H1 (cell line): ENCODE measurements at regions not wholly inside any gene's neighbourhood (a gene's known extent, or its start where the extent isn't known, plus 50 kb on each side); places are given as distances from the start of the nearest gene placed in this dataset.

Experiments
- CBX8 ChIP-seq: fragments of 300-800, 300-1000 bp; sonication (generic); IDR thresholded peaks from 2 replicates; pipeline ENCODE4 v1.7.1; 2016; ENCODE audit warnings: low read depth, low read length, borderline replicate concordance
- CEBPB ChIP-seq: IDR thresholded peaks from 2 replicates; pipeline ENCODE4 v1.6.1; 2012; ENCODE audit warnings: low read depth, low read length
- CHD1 ChIP-seq: IDR thresholded peaks from 2 replicates; pipeline ENCODE4 v1.6.1; 2012; ENCODE audit warnings: low read depth, low read length, improper control_type of control experiment
- E2F6 ChIP-seq: IDR thresholded peaks from 2 replicates; pipeline ENCODE4 v1.6.1; 2012; ENCODE audit warnings: inconsistent platforms
- EGR1 ChIP-seq: IDR thresholded peaks from 2 replicates; pipeline ENCODE4 v1.6.1; 2011; ENCODE audit warnings: low read depth, low read length, borderline replicate concordance
- YY1 ChIP-seq: IDR thresholded peaks from 2 replicates; pipeline ENCODE4 v1.6.1; 2011; ENCODE audit warnings: low read depth, mild to moderate bottlenecking, low read length

- TF ChIP-seq E2F6 (no peak), CHD1 (no peak), CBX8 (no peak), YY1 (no peak), CEBPB (no peak), EGR1 (no peak)
- TF ChIP-seq, all 59 proteins: peak for 0
These were observed 293.9 kb upstream of the FOXQ1 start (continued) for GRCh38 chr6:1018041-1018440.
